H54 (cell line): ENCODE measurements at regions not wholly inside any gene's neighbourhood (a gene's known extent, or its start where the extent isn't known, plus 50 kb on each side); places are given as distances from the start of the nearest gene placed in this dataset.
"Not testable (repeated sequence)": the region's sequence is repeated elsewhere in the genome, so short reads cannot be mapped to it uniquely, and the experiment has no call there.

Experiments used
- DNase-seq: peaks from one replicate; pipeline ENCODE4 v3.0.0; 2011; ENCODE audit warnings: low spot score, mixed read lengths; ENCODE audit not compliant: insufficient read length
- FAIRE-seq: peaks from 3 replicates; lab custom pipeline; 2011; peaks lifted over from hg19 to GRCh38; lab: Jason Lieb, UNC
- POLR2A ChIP-seq: IDR thresholded peaks from 2 replicates; pipeline ENCODE4 v1.6.1; 2011; ENCODE audit warnings: low read depth, mild to moderate bottlenecking, low read length

- no peak for FAIRE-seq
- DNase-seq = no peak
- TF ChIP-seq POLR2A = no peak
Observed at GRCh38 chrX:11836284-11836683, 78.2 kb downstream of the MSL3 start.

- no peak for FAIRE-seq
- DNase-seq = no peak
- no peak for TF ChIP-seq POLR2A
Observed at GRCh38 chrX:11837437-11837836, 79.4 kb downstream of the MSL3 start.

- TF ChIP-seq POLR2A = no peak
- no peak for FAIRE-seq
Observed at GRCh38 chrX:11864171-11864570, 106.1 kb downstream of the MSL3 start.

GRCh38 chrX:11867610-11868345 lies 109.7 kb downstream of the MSL3 start:
- no peak for TF ChIP-seq POLR2A
- FAIRE-seq = no peak
- DNase-seq = no peak

More at GRCh38 chrX:11864171-11864570, 106.1 kb downstream of the MSL3 start:
- no peak for DNase-seq

GRCh38 chrX:11870789-11871188 lies 112.8 kb downstream of the MSL3 start:
- no peak for FAIRE-seq
- no peak for DNase-seq
- TF ChIP-seq POLR2A = no peak

GRCh38 chrX:11881485-11882170 lies 123.6 kb downstream of the MSL3 start:
- FAIRE-seq (no peak), DNase-seq (no peak)
- TF ChIP-seq POLR2A = no peak

- no peak for FAIRE-seq
- no peak for TF ChIP-seq POLR2A
- DNase-seq = peak; percentile 2
Observed at GRCh38 chrX:11886745-11887144, 128.7 kb downstream of the MSL3 start.

- TF ChIP-seq POLR2A = no peak
- DNase-seq (no peak), FAIRE-seq (no peak)
Observed at GRCh38 chrX:11887175-11887574, 129.1 kb downstream of the MSL3 start.

- TF ChIP-seq POLR2A = no peak
- FAIRE-seq (no peak), DNase-seq (no peak)
Observed at GRCh38 chrX:11888421-11888820, 130.4 kb downstream of the MSL3 start.

GRCh38 chrX:11889791-11890190 lies 131.8 kb downstream of the MSL3 start:
- no peak for TF ChIP-seq POLR2A
- FAIRE-seq (no peak), DNase-seq (no peak)

- TF ChIP-seq POLR2A = no peak
- FAIRE-seq = no peak
- DNase-seq = no peak
Observed at GRCh38 chrX:11890836-11891514, 132.9 kb downstream of the MSL3 start.

GRCh38 chrX:11893933-11894710 lies 136.1 kb downstream of the MSL3 start:
- no peak for FAIRE-seq
- no peak for DNase-seq
- TF ChIP-seq POLR2A = no peak

- FAIRE-seq (no peak), DNase-seq (peak; percentile 0)
- TF ChIP-seq POLR2A = no peak
Observed at GRCh38 chrX:11899091-11899490, 141.1 kb downstream of the MSL3 start.

GRCh38 chrX:11905933-11906332 lies 147.9 kb downstream of the MSL3 start:
- DNase-seq, FAIRE-seq: not testable (repeated sequence)
